AG10803 (cell line): ENCODE measurements at regions not wholly inside any gene's neighbourhood (a gene's known extent, or its start where the extent isn't known, plus 50 kb on each side); places are given as distances from the start of the nearest gene placed in this dataset.

Source experiments
- DNase-seq: peaks from one replicate; pipeline ENCODE4 v3.0.0; 2010; ENCODE audit warnings: low read depth
- H3K4me3 ChIP-seq: 2 replicates; pipeline ENCODE4 v1.5.1; 2011; ENCODE audit warnings: mild to moderate bottlenecking, low read length, control low read depth
- TF ChIP-seq, protein P1 (sequence below): conservative IDR thresholded peaks from 2 replicates; pipeline ENCODE4 v1.5.1; 2011; ENCODE audit warnings: mild to moderate bottlenecking, low read length, control low read depth, inconsistent platforms

DNA sequence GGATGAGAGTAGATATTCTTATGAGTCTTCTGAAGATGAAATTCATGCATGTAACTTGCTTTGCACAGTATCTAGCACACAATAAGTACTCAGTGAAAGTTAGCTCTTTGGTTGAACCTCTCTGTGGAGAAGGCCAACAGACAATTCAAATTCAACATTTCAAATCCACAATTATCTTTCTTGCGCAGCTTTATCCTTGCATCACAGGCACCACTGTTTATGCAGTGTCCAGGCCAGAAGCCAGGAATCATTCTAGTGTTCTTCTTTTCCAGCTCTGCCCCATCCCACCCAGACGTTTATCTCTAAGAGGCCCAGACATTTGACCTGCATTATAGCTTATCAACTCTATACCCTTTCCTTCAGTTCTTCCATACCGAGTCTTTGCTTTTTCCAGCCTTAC lies 254.7 kb upstream of the OBI1 start:
- TF ChIP-seq, protein P1, sequence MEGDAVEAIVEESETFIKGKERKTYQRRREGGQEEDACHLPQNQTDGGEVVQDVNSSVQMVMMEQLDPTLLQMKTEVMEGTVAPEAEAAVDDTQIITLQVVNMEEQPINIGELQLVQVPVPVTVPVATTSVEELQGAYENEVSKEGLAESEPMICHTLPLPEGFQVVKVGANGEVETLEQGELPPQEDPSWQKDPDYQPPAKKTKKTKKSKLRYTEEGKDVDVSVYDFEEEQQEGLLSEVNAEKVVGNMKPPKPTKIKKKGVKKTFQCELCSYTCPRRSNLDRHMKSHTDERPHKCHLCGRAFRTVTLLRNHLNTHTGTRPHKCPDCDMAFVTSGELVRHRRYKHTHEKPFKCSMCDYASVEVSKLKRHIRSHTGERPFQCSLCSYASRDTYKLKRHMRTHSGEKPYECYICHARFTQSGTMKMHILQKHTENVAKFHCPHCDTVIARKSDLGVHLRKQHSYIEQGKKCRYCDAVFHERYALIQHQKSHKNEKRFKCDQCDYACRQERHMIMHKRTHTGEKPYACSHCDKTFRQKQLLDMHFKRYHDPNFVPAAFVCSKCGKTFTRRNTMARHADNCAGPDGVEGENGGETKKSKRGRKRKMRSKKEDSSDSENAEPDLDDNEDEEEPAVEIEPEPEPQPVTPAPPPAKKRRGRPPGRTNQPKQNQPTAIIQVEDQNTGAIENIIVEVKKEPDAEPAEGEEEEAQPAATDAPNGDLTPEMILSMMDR: no peak
- H3K4me3 ChIP-seq: no peak overlapping the region
- DNase-seq: no peak

DNA sequence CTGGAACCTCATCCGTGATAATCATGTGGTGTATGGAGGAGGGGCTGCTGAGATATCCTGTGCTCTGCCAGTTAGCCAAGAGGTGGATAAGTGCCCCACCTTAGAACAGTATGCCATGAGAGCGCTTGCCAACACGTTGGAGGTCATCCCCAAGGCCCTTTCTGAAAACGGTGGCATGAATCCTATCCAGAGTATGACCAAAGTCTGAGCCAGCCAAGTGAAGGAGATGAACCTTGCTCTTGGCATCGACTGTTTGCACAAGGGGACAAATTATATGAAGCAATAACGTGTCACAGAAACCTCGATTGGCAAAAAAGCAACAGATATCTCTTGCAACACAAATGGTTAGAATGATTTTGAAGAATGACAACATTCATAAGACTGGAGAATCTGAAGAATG lies 251.2 kb upstream of the OBI1 start:
- H3K4me3 ChIP-seq: no peak overlapping the region
- TF ChIP-seq, protein P1: no peak
- DNase-seq: no peak

DNA sequence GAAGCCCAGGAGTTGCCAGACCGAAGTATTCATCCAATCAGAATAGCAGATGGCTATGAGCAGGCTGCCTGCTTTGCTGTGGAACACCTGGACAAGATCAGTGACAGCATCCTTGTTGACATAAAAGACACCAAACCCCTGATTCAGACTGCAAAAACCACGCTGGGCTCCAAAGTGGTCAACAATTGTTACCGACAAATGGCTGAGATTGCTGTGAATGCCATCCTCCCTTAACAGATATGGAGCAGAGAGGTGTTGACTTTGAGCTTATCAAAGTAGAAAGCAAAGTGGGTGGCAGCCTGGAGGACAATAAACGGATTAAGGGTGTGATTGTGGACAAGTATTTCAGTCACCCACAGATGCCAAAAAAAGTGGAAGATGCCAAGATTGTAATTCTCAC lies 250.3 kb upstream of the OBI1 start:
- TF ChIP-seq, protein P1: no peak
- DNase-seq: no peak
- no peak overlapping the region for H3K4me3 ChIP-seq

DNA sequence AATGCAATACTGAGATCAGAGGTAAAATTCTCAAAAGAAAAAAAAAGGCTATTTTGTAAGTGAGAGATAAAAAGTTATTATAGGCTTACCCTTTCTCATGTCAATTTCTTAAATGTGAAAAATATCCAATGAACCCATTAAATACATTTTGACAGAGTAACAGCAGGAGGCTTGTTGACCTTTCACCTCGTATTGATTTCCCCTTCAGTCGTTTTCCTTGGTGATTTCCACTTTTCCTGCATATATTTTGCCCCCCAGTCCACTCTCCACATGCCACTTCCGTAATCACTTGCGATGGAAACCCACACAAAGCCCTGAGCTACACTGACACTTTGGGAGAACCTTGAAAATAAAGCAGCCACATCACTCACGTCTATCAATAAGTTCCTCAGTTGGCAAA lies 248.1 kb upstream of the OBI1 start:
- H3K4me3 ChIP-seq: no peak overlapping the region
- no peak for DNase-seq
- TF ChIP-seq, protein P1: no peak

- H3K4me3 ChIP-seq: no peak overlapping the region
- DNase-seq: no peak
- TF ChIP-seq, protein P1: no peak
Observed at GRCh38 chr13:78897200-78897599, 238.2 kb upstream of the OBI1 start.

DNA sequence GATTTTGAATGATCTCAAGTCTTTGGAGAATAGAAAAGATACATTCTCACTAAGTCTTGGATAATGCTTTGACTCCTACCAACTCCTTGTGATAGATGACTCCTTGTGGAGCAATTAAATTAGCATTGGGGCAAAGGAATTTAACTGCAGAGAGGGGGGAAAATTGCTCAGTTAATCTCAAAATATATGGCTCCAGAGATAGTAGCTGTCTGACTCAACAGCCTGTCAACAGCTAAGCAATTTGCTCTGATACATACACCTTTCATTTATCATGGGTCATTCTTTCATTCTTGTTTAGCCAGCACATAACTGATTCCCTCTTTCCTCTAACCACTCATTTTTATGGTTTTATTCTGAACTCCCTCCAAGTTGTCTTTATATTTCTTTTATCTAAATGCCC lies 225.6 kb upstream of the OBI1 start:
- DNase-seq: no peak
- no peak overlapping the region for H3K4me3 ChIP-seq
- TF ChIP-seq, protein P1: no peak

GRCh38 chr13:78881751-78882150 lies 222.8 kb upstream of the OBI1 start:
- TF ChIP-seq, protein P1: no peak
- no peak for DNase-seq
- no peak overlapping the region for H3K4me3 ChIP-seq
